ENCODE measurements at regions not wholly inside any gene's neighbourhood (a gene's known extent, or its start where the extent isn't known, plus 50 kb on each side); places are given as distances from the start of the nearest gene placed in this dataset.

DNA sequence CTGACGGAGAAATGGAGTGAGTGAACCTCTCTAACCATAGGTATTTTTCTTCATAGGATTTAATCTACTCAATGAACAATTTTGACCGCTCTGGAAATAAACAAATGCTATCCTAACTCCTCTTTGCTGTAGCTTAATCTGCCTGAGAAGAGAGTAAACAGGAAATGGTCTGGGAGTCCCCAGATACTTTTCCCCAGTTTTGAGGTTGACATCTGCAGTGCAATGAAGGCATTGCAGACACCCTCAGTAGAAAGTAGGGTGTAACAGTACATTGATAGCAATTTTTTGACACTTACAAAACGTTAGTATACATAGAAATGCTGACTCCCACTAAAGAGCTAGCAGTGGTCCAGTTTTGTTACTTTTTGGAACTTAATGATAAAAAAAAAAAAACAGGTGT, 495.9 kb upstream of the FAM241A start:
- Histone ChIP-seq H3K27ac (ENCODE audit: low read depth in 1 of 2, low read length in 2 of 2) (no peak overlapping the region), H3K36me3 (ENCODE audit: control insufficient read depth in 4 of 4, insufficient read depth in 3 of 4, low read depth in 1 of 4, low read length in 3 of 4) (no peaks in the 10 kb centered on the region), H3K4me1 (ENCODE audit: control insufficient read depth in 4 of 4, insufficient read depth in 4 of 4, low read length in 3 of 4) (no peaks in the 10 kb centered on the region), H3K27me3 (ENCODE audit: control insufficient read depth in 4 of 4, insufficient read depth in 4 of 4, low read length in 3 of 4) (no peaks in the 10 kb centered on the region), H3K9me3 (ENCODE audit: control insufficient read depth in 4 of 4, low read length in 3 of 4) (no peaks in the 10 kb centered on the region), H3K9ac (ENCODE audit: low read depth in 1 of 2, low read length in 2 of 2) (no peak overlapping the region), H3K4me3 (ENCODE audit: low read depth in 1 of 3, low read length in 3 of 3) (no peak overlapping the region)
- DNase-seq (ENCODE audit: low spot score), result no peak
- no peak for TF ChIP-seq EGR1 (IDR thresholded peaks at IDR 0.05; ENCODE audit: low read depth in 2 of 2)
- no peak for TF ChIP-seq REST (IDR thresholded peaks at IDR 0.05)
- no peak for TF ChIP-seq FOXA2 (IDR thresholded peaks at IDR 0.05)
- TF ChIP-seq YY1 (IDR thresholded peaks at IDR 0.05), result no peak
- no peak for TF ChIP-seq GABPA (IDR thresholded peaks at IDR 0.05 in 1 of 2, conservative IDR thresholded peaks at IDR 0.05 in 1 of 2)
- no peak for TF ChIP-seq HNF4A (conservative IDR thresholded peaks at IDR 0.05)
- TF ChIP-seq MAX (IDR thresholded peaks at IDR 0.05), result no peak
- no peak for TF ChIP-seq TAF1 (conservative IDR thresholded peaks at IDR 0.05)
- TF ChIP-seq HNF4G (IDR thresholded peaks at IDR 0.05), result no peak
- TF ChIP-seq FOXA1 (IDR thresholded peaks at IDR 0.05), result no peak
- 57% methylated on average over 3 of the region's 3 CpGs for WGBS

- no peak for DNase-seq (ENCODE audit: low spot score)
- H3K9me3 ChIP-seq (ENCODE audit: control insufficient read depth in 4 of 4, low read length in 3 of 4), result no peaks in the 10 kb centered on the region
- TF ChIP-seq EGR1 (IDR thresholded peaks at IDR 0.05; ENCODE audit: low read depth in 2 of 2) (no peak), FOXA1 (IDR thresholded peaks at IDR 0.05) (no peak), RXRA (IDR thresholded peaks at IDR 0.05) (no peak), ZBTB33 (IDR thresholded peaks at IDR 0.05) (no peak), TAF1 (conservative IDR thresholded peaks at IDR 0.05) (no peak), CTCF (IDR thresholded peaks at IDR 0.05; ENCODE audit: low read depth, low read length, missing input control) (no peak), MAX (IDR thresholded peaks at IDR 0.05) (no peak), FOXA2 (IDR thresholded peaks at IDR 0.05) (no peak), JUND (IDR thresholded peaks at IDR 0.05) (no peak), YY1 (IDR thresholded peaks at IDR 0.05) (no peak), HNF4G (IDR thresholded peaks at IDR 0.05) (no peak), RAD21 (IDR thresholded peaks at IDR 0.05) (no peak), SP1 (IDR thresholded peaks at IDR 0.05) (no peak), GABPA (IDR thresholded peaks at IDR 0.05 in 1 of 2, conservative IDR thresholded peaks at IDR 0.05 in 1 of 2) (no peak), REST (IDR thresholded peaks at IDR 0.05) (no peak), HNF4A (conservative IDR thresholded peaks at IDR 0.05) (no peak), NR2F2 (IDR thresholded peaks at IDR 0.05) (no peak), ATF3 (IDR thresholded peaks at IDR 0.05) (no peak)
- no peak overlapping the region for H3K27ac ChIP-seq (ENCODE audit: low read depth in 1 of 2, low read length in 2 of 2)
- H3K36me3 ChIP-seq (ENCODE audit: control insufficient read depth in 4 of 4, insufficient read depth in 3 of 4, low read depth in 1 of 4, low read length in 3 of 4), result no peaks in the 10 kb centered on the region
- H3K9ac ChIP-seq (ENCODE audit: low read depth in 1 of 2, low read length in 2 of 2), result no peak overlapping the region
- no peaks in the 10 kb centered on the region for H3K4me1 ChIP-seq (ENCODE audit: control insufficient read depth in 4 of 4, insufficient read depth in 4 of 4, low read length in 3 of 4)
- no peaks in the 10 kb centered on the region for H3K27me3 ChIP-seq (ENCODE audit: control insufficient read depth in 4 of 4, insufficient read depth in 4 of 4, low read length in 3 of 4)
- H3K4me3 ChIP-seq (ENCODE audit: low read depth in 1 of 3, low read length in 3 of 3), result no peak overlapping the region
- 83% methylated on average over 3 of the region's 3 CpGs for WGBS
These were observed 495.1 kb upstream of the FAM241A start for GRCh38 chr4:111650146-111650545.

Measured in liver (tissue), 8 donors.